ENCODE measurements at regions not wholly inside any gene's neighbourhood (a gene's known extent, or its start where the extent isn't known, plus 50 kb on each side); places are given as distances from the start of the nearest gene placed in this dataset.
"Not testable (repeated sequence)": the region's sequence is repeated elsewhere in the genome, so short reads cannot be mapped to it uniquely, and the experiment has no call there.

- Histone ChIP-seq H3K27ac (ENCODE audit: insufficient read depth, low read length) (no peak overlapping the region), H4K20me1 (ENCODE audit: control insufficient read depth, extremely low read depth, insufficient read depth, low read length) (no peaks in the 10 kb centered on the region), H3K36me3 (ENCODE audit: control insufficient read depth, insufficient read depth, low read length) (no peaks in the 10 kb centered on the region), H3K9me3 (ENCODE audit: control insufficient read depth, insufficient read depth, low read depth, low read length) (no peaks in the 10 kb centered on the region), H3K4me3 (replicated peaks in 1 of 4; ENCODE audit: control extremely low read depth in 1 of 4, insufficient read depth in 1 of 4, low read depth in 3 of 4, low read length in 4 of 4) (no peak overlapping the region), H3K4me2 (ENCODE audit: extremely low read depth, insufficient read depth, low read length) (no peak overlapping the region), H3K79me2 (ENCODE audit: control insufficient read depth, insufficient read depth, low read length) (no peaks in the 10 kb centered on the region), H2AFZ (ENCODE audit: low read length) (no peak overlapping the region), H3K27me3 (ENCODE audit: control insufficient read depth, insufficient read depth, low read length) (no peaks in the 10 kb centered on the region), H3K4me1 (ENCODE audit: control insufficient read depth, extremely low read depth, insufficient read depth, low read length) (peaks cover 3% of the 10 kb centered on the region), H3K9ac (ENCODE audit: insufficient read depth, low read length) (no peak overlapping the region)
- no peak for TF ChIP-seq EZH2 (IDR thresholded peaks at IDR 0.05; ENCODE audit: low read length, missing control alignments)
- TF ChIP-seq, protein P1, sequence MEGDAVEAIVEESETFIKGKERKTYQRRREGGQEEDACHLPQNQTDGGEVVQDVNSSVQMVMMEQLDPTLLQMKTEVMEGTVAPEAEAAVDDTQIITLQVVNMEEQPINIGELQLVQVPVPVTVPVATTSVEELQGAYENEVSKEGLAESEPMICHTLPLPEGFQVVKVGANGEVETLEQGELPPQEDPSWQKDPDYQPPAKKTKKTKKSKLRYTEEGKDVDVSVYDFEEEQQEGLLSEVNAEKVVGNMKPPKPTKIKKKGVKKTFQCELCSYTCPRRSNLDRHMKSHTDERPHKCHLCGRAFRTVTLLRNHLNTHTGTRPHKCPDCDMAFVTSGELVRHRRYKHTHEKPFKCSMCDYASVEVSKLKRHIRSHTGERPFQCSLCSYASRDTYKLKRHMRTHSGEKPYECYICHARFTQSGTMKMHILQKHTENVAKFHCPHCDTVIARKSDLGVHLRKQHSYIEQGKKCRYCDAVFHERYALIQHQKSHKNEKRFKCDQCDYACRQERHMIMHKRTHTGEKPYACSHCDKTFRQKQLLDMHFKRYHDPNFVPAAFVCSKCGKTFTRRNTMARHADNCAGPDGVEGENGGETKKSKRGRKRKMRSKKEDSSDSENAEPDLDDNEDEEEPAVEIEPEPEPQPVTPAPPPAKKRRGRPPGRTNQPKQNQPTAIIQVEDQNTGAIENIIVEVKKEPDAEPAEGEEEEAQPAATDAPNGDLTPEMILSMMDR (conservative IDR thresholded peaks at IDR 0.05 in 1 of 2, IDR thresholded peaks at IDR 0.05 in 1 of 2; ENCODE audit: low read depth in 1 of 2, low read length in 2 of 2): no peak
- DNase-seq (ENCODE audit: low read depth in 2 of 2): no peak
These were observed 527.0 kb upstream of the B3GAT1 start for GRCh38 chr11:134939031-134939430.

DNA sequence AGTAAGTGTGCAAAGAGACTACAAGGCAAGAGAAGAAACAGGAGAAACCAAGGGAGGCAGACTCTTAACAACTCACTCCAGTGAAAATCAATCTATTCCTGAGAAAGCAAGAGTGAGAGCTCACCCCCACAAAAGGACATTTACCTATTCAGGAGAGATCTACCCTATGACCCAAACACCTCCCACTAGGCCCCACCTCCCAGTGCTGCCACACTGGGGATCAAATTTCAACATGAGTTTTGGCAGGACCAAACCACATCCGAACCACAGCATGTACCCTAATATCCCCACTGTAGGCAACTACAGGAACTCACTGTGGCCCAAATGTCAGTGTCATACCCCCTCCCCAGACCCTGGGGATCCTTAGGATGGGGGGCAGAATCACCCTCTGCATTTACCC, 526.2 kb upstream of the B3GAT1 start:
- Histone ChIP-seq H3K27ac (ENCODE audit: insufficient read depth, low read length) (no peak overlapping the region), H3K79me2 (ENCODE audit: control insufficient read depth, insufficient read depth, low read length) (no peaks in the 10 kb centered on the region), H3K9ac (ENCODE audit: insufficient read depth, low read length) (no peak overlapping the region), H3K36me3 (ENCODE audit: control insufficient read depth, insufficient read depth, low read length) (no peaks in the 10 kb centered on the region), H2AFZ (ENCODE audit: low read length) (no peak overlapping the region), H3K9me3 (ENCODE audit: control insufficient read depth, insufficient read depth, low read depth, low read length) (no peaks in the 10 kb centered on the region), H3K27me3 (ENCODE audit: control insufficient read depth, insufficient read depth, low read length) (no peaks in the 10 kb centered on the region), H3K4me3 (replicated peaks in 1 of 4; ENCODE audit: control extremely low read depth in 1 of 4, insufficient read depth in 1 of 4, low read depth in 3 of 4, low read length in 4 of 4) (no peak overlapping the region), H3K4me1 (ENCODE audit: control insufficient read depth, extremely low read depth, insufficient read depth, low read length) (peaks cover 3% of the 10 kb centered on the region), H3K4me2 (ENCODE audit: extremely low read depth, insufficient read depth, low read length) (no peak overlapping the region), H4K20me1 (ENCODE audit: control insufficient read depth, extremely low read depth, insufficient read depth, low read length) (no peaks in the 10 kb centered on the region)
- DNase-seq (ENCODE audit: low read depth in 2 of 2): no peak
- TF ChIP-seq, protein P1 (conservative IDR thresholded peaks at IDR 0.05 in 1 of 2, IDR thresholded peaks at IDR 0.05 in 1 of 2; ENCODE audit: low read depth in 1 of 2, low read length in 2 of 2): no peak
- TF ChIP-seq EZH2 (IDR thresholded peaks at IDR 0.05; ENCODE audit: low read length, missing control alignments): no peak

GRCh38 chr11:134937193-134937592, 525.2 kb upstream of the B3GAT1 start:
- not testable (repeated sequence) for H3K9me3 ChIP-seq (ENCODE audit: control insufficient read depth, insufficient read depth, low read depth, low read length); H3K4me3 ChIP-seq (replicated peaks in 1 of 4; ENCODE audit: control extremely low read depth in 1 of 4, insufficient read depth in 1 of 4, low read depth in 3 of 4, low read length in 4 of 4); H3K27ac ChIP-seq (ENCODE audit: insufficient read depth, low read length); H3K79me2 ChIP-seq (ENCODE audit: control insufficient read depth, insufficient read depth, low read length); H3K9ac ChIP-seq (ENCODE audit: insufficient read depth, low read length); DNase-seq (ENCODE audit: low read depth in 2 of 2); H3K36me3 ChIP-seq (ENCODE audit: control insufficient read depth, insufficient read depth, low read length); H3K27me3 ChIP-seq (ENCODE audit: control insufficient read depth, insufficient read depth, low read length); H3K4me1 ChIP-seq (ENCODE audit: control insufficient read depth, extremely low read depth, insufficient read depth, low read length); H3K4me2 ChIP-seq (ENCODE audit: extremely low read depth, insufficient read depth, low read length); H4K20me1 ChIP-seq (ENCODE audit: control insufficient read depth, extremely low read depth, insufficient read depth, low read length); H2AFZ ChIP-seq (ENCODE audit: low read length)
